Epithelial cell of proximal tubule (primary cell): ENCODE measurements at regions not wholly inside any gene's neighbourhood (a gene's known extent, or its start where the extent isn't known, plus 50 kb on each side); places are given as distances from the start of the nearest gene placed in this dataset.

ENCODE experiments used
- DNase-seq: peaks from one replicate; pipeline ENCODE4 v3.0.0-alpha.2; 2011; ENCODE audit warnings: low read depth
- H3K4me3 ChIP-seq: 2 replicates; pipeline ENCODE4 v1.5.1; 2011; ENCODE audit warnings: low read depth, mild to moderate bottlenecking, low read length
- CTCF ChIP-seq: conservative IDR thresholded peaks from 2 replicates; pipeline ENCODE4 v1.5.1; 2012; ENCODE audit warnings: low read depth, mild to moderate bottlenecking, low read length

- DNase-seq: no peak
- H3K4me3 ChIP-seq: no peak overlapping the region
- no peak for TF ChIP-seq CTCF
These were observed 728.7 kb downstream of the LTN1 start for GRCh38 chr21:28263974-28264373.

GRCh38 chr21:28261298-28261697, 731.4 kb downstream of the LTN1 start:
- no peak for DNase-seq
- no peak for TF ChIP-seq CTCF
- no peak overlapping the region for H3K4me3 ChIP-seq

DNA sequence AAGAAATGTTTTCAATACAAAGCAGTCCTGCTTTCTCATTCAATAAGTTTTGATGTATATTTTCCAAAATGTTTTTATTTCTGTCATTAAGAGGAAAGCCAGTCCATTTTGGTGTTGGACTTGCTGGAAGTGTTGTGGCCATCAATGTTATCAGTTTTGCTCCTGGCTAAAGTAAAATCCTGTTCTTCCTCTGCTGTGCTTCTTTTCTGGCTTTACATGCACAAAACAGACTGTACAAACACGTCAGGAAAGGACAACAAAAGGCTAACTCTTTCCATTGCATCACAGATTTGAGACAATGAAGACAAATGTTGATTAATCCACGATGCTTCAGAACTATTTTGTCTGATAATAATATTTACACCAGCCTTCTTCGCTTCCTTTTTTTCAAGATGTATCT, 735.4 kb downstream of the LTN1 start:
- TF ChIP-seq CTCF: no peak
- no peak for DNase-seq
- H3K4me3 ChIP-seq: no peak overlapping the region

GRCh38 chr21:28256837-28257236, 735.8 kb downstream of the LTN1 start:
- no peak for DNase-seq
- H3K4me3 ChIP-seq: no peak overlapping the region
- no peak for TF ChIP-seq CTCF

- TF ChIP-seq CTCF: no peak
- no peak overlapping the region for H3K4me3 ChIP-seq
- DNase-seq: peak; percentile 89
These were observed 736.3 kb downstream of the LTN1 start for GRCh38 chr21:28256420-28256831.

GRCh38 chr21:28253961-28254360, 738.7 kb downstream of the LTN1 start:
- H3K4me3 ChIP-seq: no peak overlapping the region
- no peak for DNase-seq
- TF ChIP-seq CTCF: no peak

GRCh38 chr21:28253338-28253737, 739.3 kb downstream of the LTN1 start:
- TF ChIP-seq CTCF: no peak
- peak; percentile 54 for DNase-seq
- no peak overlapping the region for H3K4me3 ChIP-seq
